GM12873 (cell line): ENCODE measurements at regions not wholly inside any gene's neighbourhood (a gene's known extent, or its start where the extent isn't known, plus 50 kb on each side); places are given as distances from the start of the nearest gene placed in this dataset.

Experiments used
- TF ChIP-seq, protein P1 (sequence below): IDR thresholded peaks from 2 replicates; pipeline ENCODE4 v1.5.1; 2012; ENCODE audit warnings: low read depth, mild to moderate bottlenecking, moderate library complexity, low read length, control low read depth; ENCODE audit not compliant: insufficient read depth; ENCODE audit errors: missing control alignments

DNA sequence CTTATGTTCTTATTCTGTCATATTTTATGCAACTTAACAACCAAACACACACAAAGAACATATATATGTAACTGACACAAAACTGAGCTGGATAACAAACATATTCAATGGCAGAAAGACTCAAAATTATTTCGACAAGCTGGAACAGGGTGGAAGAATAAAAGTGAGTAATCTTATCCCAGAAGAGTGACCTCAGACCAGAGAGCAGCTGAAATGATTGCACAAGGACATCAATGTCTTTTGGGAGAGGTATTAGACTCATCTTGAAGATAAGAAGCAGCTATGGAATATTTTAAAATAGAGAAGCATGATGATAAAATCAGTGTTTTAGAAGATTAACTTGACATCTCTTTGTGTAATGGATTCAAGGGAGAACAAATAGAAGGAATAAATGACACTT lies 191.6 kb upstream of the PRDM1 start:
- TF ChIP-seq, protein P1, sequence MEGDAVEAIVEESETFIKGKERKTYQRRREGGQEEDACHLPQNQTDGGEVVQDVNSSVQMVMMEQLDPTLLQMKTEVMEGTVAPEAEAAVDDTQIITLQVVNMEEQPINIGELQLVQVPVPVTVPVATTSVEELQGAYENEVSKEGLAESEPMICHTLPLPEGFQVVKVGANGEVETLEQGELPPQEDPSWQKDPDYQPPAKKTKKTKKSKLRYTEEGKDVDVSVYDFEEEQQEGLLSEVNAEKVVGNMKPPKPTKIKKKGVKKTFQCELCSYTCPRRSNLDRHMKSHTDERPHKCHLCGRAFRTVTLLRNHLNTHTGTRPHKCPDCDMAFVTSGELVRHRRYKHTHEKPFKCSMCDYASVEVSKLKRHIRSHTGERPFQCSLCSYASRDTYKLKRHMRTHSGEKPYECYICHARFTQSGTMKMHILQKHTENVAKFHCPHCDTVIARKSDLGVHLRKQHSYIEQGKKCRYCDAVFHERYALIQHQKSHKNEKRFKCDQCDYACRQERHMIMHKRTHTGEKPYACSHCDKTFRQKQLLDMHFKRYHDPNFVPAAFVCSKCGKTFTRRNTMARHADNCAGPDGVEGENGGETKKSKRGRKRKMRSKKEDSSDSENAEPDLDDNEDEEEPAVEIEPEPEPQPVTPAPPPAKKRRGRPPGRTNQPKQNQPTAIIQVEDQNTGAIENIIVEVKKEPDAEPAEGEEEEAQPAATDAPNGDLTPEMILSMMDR = no peak

DNA sequence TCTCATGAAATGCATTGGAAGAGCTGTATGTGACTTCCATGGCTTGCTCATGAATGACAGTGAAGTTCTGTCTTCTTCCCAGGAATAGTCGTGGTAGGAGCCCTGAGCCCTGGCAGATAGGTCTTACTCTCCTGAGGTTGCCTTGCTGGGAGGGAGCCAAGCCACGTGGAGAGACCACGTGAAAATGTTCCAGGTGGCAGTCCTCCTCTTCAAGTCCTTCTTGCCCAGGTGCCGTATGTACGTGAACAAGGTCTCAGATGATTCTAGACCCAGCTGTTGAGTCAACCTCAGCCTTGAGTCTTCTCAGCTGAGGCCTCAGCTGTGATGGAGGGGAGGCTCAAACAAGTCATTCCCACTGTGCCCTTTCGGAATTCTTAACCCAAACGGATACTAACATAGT lies 192.4 kb upstream of the PRDM1 start:
- TF ChIP-seq, protein P1 = no peak

DNA sequence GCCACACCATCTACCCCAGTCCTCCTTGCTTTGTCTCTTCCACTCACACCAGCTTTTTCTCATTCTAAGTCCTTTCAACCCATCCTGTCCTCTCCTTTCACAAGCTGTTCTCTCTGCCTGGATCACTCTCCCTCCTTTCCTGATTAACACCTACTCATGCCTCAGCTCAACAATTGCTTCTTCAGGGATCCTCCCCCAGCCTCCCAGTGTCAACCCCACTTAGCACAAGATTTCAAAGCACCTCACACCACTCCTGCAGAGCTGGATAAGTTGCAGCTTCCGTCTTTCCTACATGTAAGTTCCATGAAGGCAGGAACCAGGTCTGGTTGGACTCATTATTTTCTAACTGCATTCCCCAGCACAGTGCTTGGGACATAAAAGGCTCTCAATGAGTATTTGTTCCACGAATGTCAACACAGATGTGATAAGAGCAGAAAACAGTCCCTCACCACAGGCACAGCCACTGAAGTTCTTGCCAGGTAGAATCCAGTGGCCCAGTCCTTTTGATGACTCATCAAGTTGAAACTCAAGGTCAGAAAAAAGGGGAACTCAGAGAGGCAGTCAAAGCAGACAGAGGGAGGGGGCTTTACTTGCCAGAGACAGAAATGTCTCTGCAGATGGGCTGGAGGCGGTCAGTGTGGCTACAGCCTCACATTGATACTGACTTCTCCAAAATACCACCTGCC lies 193.4 kb upstream of the PRDM1 start:
- TF ChIP-seq, protein P1 = no peak

DNA sequence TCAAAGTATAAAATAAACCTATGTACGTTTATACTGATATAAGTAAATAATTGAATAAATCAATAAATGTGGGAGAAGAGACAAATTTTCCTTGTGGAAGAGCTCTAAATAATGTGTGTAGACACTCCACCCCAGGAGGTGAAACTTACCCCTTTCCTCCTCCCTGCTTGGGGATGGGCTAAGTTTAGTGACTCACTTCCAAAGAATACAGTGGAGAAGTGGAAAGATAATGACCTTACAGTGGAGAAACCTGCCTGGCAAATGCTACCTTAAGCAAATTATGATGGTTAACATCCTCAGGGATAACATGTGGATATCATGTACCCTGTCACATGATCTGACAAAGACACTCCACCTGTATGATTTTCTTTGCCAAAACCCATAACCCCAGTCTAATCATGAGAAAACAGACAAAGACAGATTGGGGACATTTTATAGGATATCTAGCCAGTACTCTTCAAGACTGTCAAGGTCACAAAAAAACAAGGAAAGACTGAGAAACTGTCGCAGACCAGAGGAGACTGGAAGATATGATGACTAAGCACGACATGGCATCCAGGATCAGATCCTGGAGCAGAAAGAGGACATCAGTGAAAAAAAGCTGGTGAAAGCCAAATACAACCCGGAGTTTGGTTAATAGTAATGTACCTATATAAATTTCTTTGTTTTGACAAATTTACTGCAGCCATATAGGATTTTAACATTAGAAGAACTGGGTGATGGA lies 195.5 kb upstream of the PRDM1 start:
- TF ChIP-seq, protein P1 = no peak

DNA sequence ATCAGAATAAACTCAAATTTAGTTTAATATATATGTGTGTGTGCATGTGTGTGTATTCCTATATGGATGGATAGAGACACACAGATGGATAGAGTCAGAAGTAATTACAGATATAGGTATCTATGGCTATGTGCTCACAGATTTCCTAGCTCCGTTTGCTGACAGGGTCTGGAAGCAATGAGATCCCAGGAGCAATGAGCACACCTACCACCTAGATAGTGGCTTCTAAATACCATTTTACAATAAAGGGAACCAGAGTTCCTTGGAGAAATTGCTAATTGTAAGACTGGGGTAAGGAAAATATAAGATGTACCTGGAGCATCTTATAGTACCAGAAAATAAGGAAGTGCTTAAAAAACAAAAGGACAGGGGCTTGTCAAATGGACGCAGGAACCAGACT lies 196.2 kb upstream of the PRDM1 start:
- TF ChIP-seq, protein P1 = no peak

DNA sequence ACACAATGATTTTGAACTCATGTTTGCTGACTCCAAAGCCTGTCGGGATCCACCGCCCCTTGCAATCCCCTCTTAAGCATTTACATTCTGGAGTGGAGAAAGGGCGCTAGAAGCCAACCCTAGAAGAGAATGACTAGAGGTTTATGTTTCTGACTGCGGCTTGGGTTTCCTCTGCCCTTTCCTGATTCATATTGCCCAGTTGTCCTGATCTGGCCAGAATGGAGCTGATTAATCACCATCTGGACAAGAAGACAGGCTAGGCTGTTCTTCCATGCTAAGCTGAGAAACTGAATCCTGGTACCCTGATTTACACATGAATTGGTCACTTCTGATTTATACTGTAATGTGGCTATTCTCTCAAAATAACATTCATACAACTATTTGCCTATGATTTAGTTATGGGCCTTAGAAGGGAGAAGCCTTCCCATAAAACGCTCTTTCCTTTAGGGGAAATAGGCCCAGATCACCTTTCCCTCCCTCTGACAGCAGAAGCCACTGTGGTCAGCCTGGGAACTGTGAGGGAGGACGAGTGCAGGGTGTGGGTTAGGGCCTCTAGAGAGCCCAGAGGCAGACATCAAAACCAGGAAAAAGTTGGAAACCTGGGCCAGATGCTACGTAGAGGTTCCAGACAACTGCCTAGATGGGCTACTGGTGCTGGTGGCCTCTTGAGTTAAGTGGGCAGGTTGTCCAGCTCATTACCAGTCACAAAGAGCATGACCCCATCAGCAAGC lies 199.2 kb upstream of the PRDM1 start:
- TF ChIP-seq, protein P1 = no peak
